ENCODE measurements at regions not wholly inside any gene's neighbourhood (a gene's known extent, or its start where the extent isn't known, plus 50 kb on each side); places are given as distances from the start of the nearest gene placed in this dataset.

GRCh38 chr14:106694638-106695393, 1168.4 kb downstream of the TMEM121 start:
- peak in 1 of 3 experiments; percentile 27 for TF ChIP-seq CTCF (IDR thresholded peaks at IDR 0.05)
- no peak for TF ChIP-seq POLR2A (IDR thresholded peaks at IDR 0.05)

All from testis (tissue), 2 donors.